GM18861 (cell line): ENCODE measurements at regions not wholly inside any gene's neighbourhood (a gene's known extent, or its start where the extent isn't known, plus 50 kb on each side); places are given as distances from the start of the nearest gene placed in this dataset.
"Not testable (repeated sequence)": the region's sequence is repeated elsewhere in the genome, so short reads cannot be mapped to it uniquely, and the experiment has no call there.

ENCODE experiments used
- ATAC-seq: cut with Tn5 transposase; IDR thresholded peaks from one replicate; pipeline ENCODE4 v1.9.1; 2021; ENCODE audit not compliant: unreplicated experiment

- no peak for ATAC-seq
Measured at GRCh38 chr3:99322551-99322950, 315.8 kb upstream of the COL8A1 start.

DNA sequence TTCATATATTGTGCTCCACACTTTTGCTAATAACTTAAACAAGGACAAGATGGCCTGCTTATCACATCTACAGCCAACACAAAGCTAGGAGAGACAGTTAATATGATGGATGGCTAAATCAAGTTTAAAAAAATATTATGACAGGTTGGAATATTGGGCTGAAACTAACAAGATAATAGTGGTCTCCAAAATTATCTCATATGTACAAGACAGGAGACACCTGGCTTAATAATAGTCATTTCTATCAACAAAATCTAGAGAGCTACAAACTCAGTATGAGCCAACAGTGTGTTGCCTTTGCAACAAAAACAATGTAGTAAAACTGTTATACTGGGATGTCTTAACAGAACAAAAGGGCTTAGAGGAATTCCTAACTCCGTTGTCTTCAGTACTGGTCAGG, 317.1 kb upstream of the COL8A1 start:
- ATAC-seq = no peak

- no peak for ATAC-seq
Measured at GRCh38 chr3:99319961-99320360, 318.4 kb upstream of the COL8A1 start.

- ATAC-seq = no peak
Measured at GRCh38 chr3:99319450-99319849, 318.9 kb upstream of the COL8A1 start.

- ATAC-seq = no peak
Measured at GRCh38 chr3:99317201-99317600, 321.2 kb upstream of the COL8A1 start.

DNA sequence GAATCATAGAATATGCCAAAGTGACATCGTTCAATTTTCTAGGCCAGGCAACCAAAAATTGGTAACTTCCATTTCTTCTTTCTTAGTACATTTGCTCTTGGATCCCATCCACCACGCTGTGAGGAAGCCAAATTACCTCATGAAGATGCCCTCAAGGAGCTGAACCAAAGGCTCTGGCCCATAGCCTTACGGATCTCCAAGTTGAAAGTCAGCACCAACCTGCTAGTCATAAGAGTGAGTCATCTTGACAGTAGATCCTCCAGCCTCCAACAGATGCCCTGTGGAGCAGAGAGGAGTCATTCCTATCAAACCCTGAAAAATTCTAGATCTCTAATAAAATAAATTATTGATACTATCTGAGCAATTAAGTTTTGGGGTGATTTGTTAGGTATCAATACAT, 322.5 kb upstream of the COL8A1 start:
- no peak for ATAC-seq

GRCh38 chr3:99313485-99313884, 324.9 kb upstream of the COL8A1 start:
- ATAC-seq = no peak

DNA sequence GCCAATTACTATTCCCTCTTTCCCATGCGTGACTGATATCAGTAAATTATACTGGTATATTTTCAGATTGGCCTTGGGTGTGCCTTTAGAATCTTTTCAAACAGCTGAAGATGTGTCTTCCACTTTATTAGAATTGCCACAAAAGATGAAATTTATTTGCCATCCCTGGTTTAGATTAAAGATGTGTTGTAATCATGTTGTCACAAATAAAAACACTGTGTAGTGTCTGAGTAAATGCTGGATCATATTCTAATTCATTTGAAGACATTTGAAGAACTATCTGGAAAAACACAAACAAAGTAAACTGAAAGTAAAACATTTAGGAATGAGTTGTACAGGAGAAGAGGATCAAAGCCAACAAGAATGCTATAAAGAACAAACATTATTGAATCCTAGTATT, 339.7 kb upstream of the COL8A1 start:
- no peak for ATAC-seq

- ATAC-seq = no peak
Measured at GRCh38 chr3:99295836-99296235, 342.6 kb upstream of the COL8A1 start.

DNA sequence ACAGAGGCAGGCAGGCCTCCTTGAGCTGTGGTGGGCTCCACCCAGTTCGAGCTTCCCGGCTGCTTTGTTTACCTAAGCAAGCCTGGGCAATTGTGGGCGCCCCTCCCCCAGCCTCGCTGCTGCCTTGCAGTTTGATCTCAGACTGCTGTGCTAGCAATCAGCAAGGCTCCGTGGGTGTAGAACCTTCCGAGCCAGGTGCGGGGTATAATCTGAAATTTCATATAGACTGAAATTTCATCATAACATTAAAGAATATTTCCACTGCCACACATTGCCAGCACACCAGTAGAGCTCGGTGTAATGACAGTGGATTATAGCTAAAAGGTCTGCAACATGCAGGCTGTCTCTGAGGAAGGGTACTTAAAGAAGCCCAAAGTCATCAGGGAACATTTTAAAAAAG, 344.3 kb upstream of the COL8A1 start:
- ATAC-seq = not testable (repeated sequence)

DNA sequence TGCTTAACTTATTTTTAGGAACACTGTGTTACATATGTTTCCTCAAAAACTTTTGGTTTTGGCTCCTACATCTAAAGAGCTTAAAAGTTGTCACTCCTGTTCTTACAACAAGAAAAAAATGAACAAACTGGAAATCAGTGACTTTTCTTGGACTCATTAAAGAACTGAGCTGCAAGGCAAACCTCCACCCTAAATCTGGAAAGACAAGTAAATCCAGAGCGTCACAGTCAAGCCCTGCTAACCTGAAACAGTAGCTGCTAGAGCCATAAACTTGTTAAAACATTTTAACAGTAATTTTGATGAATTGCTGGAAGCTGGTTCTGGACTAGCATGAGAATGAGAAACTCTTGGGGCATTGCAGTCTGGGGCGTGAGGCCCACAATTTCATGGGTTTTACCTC, 350.5 kb upstream of the COL8A1 start:
- no peak for ATAC-seq

- ATAC-seq = no peak
Measured at GRCh38 chr3:99286266-99286845, 352.0 kb upstream of the COL8A1 start.

DNA sequence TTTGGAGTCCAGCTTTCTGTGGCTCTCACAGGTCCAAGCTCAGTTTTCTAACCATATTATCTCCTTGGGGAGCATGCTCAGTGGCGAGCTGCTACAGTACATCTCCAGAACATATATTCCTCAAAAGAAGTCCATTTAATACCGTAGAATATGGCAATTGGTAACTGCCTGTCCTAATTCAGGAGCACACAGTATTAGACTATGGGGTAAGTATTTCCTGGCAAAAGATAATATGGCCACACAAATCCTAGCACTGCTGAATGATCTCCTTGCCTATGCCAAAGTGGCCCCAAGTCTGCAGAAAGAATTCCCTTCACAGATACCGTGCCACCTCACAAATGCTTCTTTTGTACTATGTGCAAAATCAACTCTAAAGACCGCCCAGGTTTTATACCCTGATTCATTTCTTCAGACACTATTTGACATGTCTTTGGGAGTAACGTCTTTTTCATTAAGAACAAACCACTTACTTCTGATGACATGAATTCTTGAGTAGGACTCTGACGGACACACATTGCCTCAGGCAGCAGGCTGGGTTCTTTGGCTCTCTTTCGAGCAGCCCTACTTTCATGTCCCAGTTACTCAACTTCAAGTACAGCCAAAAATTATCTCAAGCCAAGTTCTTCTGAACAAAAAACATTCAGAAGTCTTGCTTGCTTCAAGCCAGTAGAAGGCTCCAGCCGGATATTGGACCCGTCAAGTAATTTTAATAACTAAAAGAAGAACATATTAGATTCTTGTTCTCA, 368.3 kb upstream of the DCBLD2 start:
- no peak for ATAC-seq

- ATAC-seq = no peak
Measured at GRCh38 chr3:99256788-99257187, 355.3 kb upstream of the DCBLD2 start.

DNA sequence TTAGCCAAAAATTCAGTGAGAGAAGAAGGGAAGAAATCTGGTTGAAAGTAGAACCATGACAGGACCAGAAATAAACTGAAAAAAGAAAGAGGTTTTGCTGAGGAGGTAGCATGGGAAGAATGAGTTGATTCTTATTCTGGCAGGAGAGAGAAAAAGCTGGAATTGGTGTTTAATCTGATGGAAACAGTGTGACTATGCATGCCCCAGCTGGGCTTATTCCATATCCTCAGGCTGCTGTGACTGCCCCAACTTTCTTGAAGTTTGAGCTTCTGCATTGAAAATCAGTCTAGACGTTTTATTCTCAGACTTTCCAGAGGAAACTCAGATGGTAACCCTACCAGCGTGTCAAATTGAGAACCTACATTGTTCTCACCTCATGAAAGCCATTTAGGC, 352.5 kb upstream of the DCBLD2 start:
- ATAC-seq = no peak

- ATAC-seq = no peak
Measured at GRCh38 chr3:99250821-99251355, 349.4 kb upstream of the DCBLD2 start.

DNA sequence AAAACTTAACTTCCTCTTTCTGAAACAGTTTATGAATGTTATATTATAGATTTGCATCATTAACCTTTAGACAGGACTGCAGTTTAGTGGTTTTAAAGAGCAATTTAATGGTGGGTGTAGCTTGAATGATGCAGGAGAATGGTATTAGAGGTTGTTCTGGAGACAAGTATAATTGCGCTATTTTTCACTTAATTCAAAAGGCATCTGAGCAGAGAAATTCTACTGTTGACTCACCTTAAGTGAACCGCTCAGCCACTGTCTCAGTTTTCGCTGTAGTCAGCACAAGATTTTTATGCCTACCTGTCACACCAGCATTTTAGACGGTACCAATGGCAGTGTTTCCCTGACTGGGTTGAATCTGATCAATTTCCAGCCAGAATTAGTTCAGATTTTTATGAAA, 348.8 kb upstream of the DCBLD2 start:
- no peak for ATAC-seq

- ATAC-seq = no peak
Measured at GRCh38 chr3:99249627-99250026, 348.1 kb upstream of the DCBLD2 start.

- no peak for ATAC-seq
Measured at GRCh38 chr3:99248913-99249312, 347.4 kb upstream of the DCBLD2 start.

DNA sequence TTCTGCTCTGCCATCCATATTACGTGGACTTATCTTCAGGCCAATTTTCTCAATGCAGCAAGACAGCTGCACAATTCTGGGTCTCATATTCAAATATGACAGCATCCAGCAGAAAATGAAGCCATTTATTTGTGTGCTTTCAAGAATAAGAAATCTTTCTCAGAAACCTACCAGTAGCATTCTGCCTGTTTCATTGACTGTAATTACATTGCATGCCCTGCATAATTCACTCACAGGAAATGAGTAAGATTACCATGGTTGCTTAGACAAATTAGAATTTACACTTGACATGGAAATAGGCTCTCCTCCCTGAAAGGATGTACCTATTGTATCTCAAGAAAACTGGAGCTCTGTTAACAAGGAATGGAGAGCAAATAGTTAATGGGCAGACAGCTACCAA, 346.6 kb upstream of the DCBLD2 start:
- no peak for ATAC-seq

- no peak for ATAC-seq
Measured at GRCh38 chr3:99246010-99246654, 344.6 kb upstream of the DCBLD2 start.

GRCh38 chr3:99242271-99242670, 340.8 kb upstream of the DCBLD2 start:
- ATAC-seq = no peak
